ENCODE measurements at regions not wholly inside any gene's neighbourhood (a gene's known extent, or its start where the extent isn't known, plus 50 kb on each side); places are given as distances from the start of the nearest gene placed in this dataset.

DNA sequence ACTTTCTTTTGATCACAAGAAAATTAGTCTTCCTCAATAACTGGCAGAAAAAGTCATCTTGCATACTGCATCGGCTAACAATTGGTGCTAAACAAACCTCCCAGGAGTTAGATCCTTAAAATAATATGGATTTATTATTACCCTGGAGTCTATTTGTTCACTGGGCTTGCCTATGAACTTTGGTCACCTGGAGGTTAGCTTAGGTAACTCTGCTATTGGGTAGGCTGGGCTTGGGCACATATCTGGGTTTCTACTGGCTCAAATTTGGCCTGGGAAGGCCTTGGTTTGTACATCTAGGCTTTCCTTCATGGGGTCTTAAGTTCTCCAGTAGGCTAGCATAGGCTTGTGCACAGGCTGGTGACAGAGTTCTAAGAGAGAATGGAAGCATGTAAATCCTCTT, 279.9 kb downstream of the RASEF start:
- TF ChIP-seq CTCF (IDR thresholded peaks at IDR 0.05) (no peak), POLR2AphosphoS5 (IDR thresholded peaks at IDR 0.05) (no peak), EP300 (IDR thresholded peaks at IDR 0.05; ENCODE audit: low read depth) (no peak)

All from transverse colon (tissue), 4 donors.